ENCODE measurements at regions not wholly inside any gene's neighbourhood (a gene's known extent, or its start where the extent isn't known, plus 50 kb on each side); places are given as distances from the start of the nearest gene placed in this dataset.
A peak's percentile ranks its signal among the peaks of the same experiment; 100 is the strongest.
"Not testable (repeated sequence)": the region's sequence is repeated elsewhere in the genome, so short reads cannot be mapped to it uniquely, and the experiment has no call there.

DNA sequence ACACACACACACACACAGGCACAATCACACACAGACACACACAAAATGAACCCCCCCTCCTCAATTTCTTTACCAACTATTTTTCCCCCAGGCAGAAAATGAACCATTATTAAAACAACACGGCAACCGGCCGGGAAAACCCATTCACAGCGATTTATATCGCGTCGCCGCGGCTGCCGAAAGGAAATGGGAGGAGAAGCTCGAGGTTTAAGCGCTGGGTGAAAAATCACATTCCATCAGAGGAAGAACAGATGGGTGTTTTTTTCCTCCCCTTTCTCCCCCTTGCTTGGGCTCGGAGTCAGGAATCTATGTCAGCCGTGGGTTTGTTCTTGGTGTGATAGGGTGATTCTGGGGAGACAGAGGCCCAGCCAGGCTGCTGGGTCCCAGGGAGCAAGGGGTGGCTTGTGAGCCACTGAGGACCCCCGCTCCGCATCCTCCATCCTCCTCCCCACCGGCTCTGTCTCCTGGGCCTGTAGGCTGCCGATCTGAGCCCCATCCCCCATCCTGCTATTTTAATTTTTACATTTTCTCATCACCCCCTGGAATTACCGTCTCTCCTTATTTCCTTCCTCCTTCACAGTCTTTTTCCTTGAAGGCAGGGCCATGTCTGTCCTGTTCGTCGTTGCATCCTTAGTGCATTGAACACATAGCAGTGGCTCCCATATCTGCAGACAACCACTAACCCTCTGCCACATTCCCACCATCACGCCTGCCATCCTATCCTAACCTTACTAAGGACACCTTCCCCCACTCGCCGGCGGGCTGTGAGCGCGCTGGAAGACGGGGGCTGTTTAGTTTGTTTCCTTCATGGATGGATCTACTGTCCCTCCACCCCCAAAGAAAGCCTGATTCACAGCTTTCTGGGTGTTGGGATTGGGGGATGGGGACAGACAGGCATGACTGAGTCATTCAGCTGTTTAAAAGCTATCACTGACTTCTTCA, 137.7 kb downstream of the CRLF3 start:
- not testable (repeated sequence) for H3K27ac ChIP-seq (ENCODE audit: low read depth, low read length); H3K27me3 ChIP-seq (ENCODE audit: control insufficient read depth, insufficient read depth, low read length); H3K4me1 ChIP-seq (ENCODE audit: control insufficient read depth, insufficient read depth, low read length); H3K9me3 ChIP-seq (ENCODE audit: control insufficient read depth, insufficient read depth, low read length); H3K4me3 ChIP-seq (ENCODE audit: low read depth, low read length); H3K36me3 ChIP-seq (ENCODE audit: control insufficient read depth, insufficient read depth, low read length)
- no CpG with 5 or more reads among the region's 28 CpGs for WGBS (ENCODE audit: insufficient coverage)
- DNase-seq (ENCODE audit: low read depth in 4 of 6, low spot score in 6 of 6), result peak in 2 of 6 donors; percentile 57 to 77

GRCh38 chr17:30682280-30682679, 142.2 kb downstream of the CRLF3 start:
- 100% methylated on average over 1 of the region's 4 CpGs for WGBS (ENCODE audit: insufficient coverage)
- not testable (repeated sequence) for H3K27ac ChIP-seq (ENCODE audit: low read depth, low read length); H3K36me3 ChIP-seq (ENCODE audit: control insufficient read depth, insufficient read depth, low read length); H3K27me3 ChIP-seq (ENCODE audit: control insufficient read depth, insufficient read depth, low read length); DNase-seq (ENCODE audit: low read depth in 4 of 6, low spot score in 6 of 6); H3K4me1 ChIP-seq (ENCODE audit: control insufficient read depth, insufficient read depth, low read length); H3K4me3 ChIP-seq (ENCODE audit: low read depth, low read length); H3K9me3 ChIP-seq (ENCODE audit: control insufficient read depth, insufficient read depth, low read length)

- not testable (repeated sequence) for H3K27ac ChIP-seq (ENCODE audit: low read depth, low read length); H3K36me3 ChIP-seq (ENCODE audit: control insufficient read depth, insufficient read depth, low read length); H3K27me3 ChIP-seq (ENCODE audit: control insufficient read depth, insufficient read depth, low read length); H3K4me3 ChIP-seq (ENCODE audit: low read depth, low read length); DNase-seq (ENCODE audit: low read depth in 4 of 6, low spot score in 6 of 6); H3K4me1 ChIP-seq (ENCODE audit: control insufficient read depth, insufficient read depth, low read length); H3K9me3 ChIP-seq (ENCODE audit: control insufficient read depth, insufficient read depth, low read length)
- WGBS (ENCODE audit: insufficient coverage), result no CpG with 5 or more reads among the region's 5 CpGs
These were observed 143.8 kb downstream of the CRLF3 start for GRCh38 chr17:30680681-30681080.

GRCh38 chr17:30677550-30678249, 146.8 kb downstream of the CRLF3 start:
- H3K36me3 ChIP-seq (ENCODE audit: control insufficient read depth, insufficient read depth, low read length), result no peaks in the 10 kb centered on the region
- H3K9me3 ChIP-seq (ENCODE audit: control insufficient read depth, insufficient read depth, low read length), result no peaks in the 10 kb centered on the region
- no peak for DNase-seq (ENCODE audit: low read depth in 4 of 6, low spot score in 6 of 6)
- no peaks in the 10 kb centered on the region for H3K4me1 ChIP-seq (ENCODE audit: control insufficient read depth, insufficient read depth, low read length)
- 94% methylated on average over 3 of the region's 4 CpGs for WGBS (ENCODE audit: insufficient coverage)
- H3K4me3 ChIP-seq (ENCODE audit: low read depth, low read length), result no peak overlapping the region
- no peaks in the 10 kb centered on the region for H3K27me3 ChIP-seq (ENCODE audit: control insufficient read depth, insufficient read depth, low read length)
- no peak overlapping the region for H3K27ac ChIP-seq (ENCODE audit: low read depth, low read length)

DNA sequence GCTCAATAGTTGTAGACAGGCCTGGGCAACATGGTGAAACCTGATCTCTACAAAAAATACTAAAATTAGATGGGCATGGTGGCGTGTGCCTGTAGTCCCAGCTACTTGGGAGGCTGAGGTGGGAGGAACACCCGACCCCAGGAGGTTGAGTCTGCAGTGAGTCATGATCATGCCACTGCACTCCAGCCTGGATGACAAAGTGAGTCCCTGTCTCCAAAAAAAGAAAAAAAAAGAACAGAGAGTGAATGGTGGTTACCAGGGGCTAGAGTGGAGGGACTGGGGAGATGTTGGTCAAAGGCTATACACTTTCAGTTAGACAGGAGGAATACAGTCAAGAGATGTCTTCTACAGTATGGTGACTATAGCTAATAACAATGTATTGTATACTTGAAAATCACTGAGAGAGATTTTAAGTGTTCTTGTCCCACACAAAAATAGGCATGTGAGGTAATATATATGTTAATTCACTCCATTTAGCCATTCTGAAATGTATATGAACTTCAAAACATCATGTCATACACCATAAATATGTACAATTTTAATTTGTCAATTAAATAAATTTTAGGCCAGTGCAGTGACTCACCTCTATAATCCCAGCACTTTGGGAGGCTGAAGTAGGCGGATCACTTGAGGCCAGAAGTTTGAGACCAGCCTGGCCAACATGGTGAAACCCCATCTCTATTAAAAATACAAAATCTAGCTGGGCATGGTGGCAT, 148.6 kb downstream of the CRLF3 start:
- not testable (repeated sequence) for DNase-seq (ENCODE audit: low read depth in 4 of 6, low spot score in 6 of 6); H3K4me3 ChIP-seq (ENCODE audit: low read depth, low read length); H3K27me3 ChIP-seq (ENCODE audit: control insufficient read depth, insufficient read depth, low read length); H3K4me1 ChIP-seq (ENCODE audit: control insufficient read depth, insufficient read depth, low read length); H3K36me3 ChIP-seq (ENCODE audit: control insufficient read depth, insufficient read depth, low read length); H3K9me3 ChIP-seq (ENCODE audit: control insufficient read depth, insufficient read depth, low read length); H3K27ac ChIP-seq (ENCODE audit: low read depth, low read length)
- 73% methylated on average over 2 of the region's 3 CpGs for WGBS (ENCODE audit: insufficient coverage)

- H3K36me3 ChIP-seq (ENCODE audit: control insufficient read depth, insufficient read depth, low read length); H3K9me3 ChIP-seq (ENCODE audit: control insufficient read depth, insufficient read depth, low read length); H3K4me3 ChIP-seq (ENCODE audit: low read depth, low read length); H3K27me3 ChIP-seq (ENCODE audit: control insufficient read depth, insufficient read depth, low read length); H3K27ac ChIP-seq (ENCODE audit: low read depth, low read length): not testable (repeated sequence)
- no CpG with 5 or more reads among the region's 9 CpGs for whole genome bisulfite sequencing (ENCODE audit: insufficient coverage)
- peak in 1 of 6 donors; percentile 37 for DNase-seq (ENCODE audit: low read depth in 4 of 6, low spot score in 6 of 6)
- H3K4me1 ChIP-seq (ENCODE audit: control insufficient read depth, insufficient read depth, low read length), result peaks cover 14% of the 10 kb centered on the region
These were observed 155.3 kb downstream of the CRLF3 start for GRCh38 chr17:30669217-30669649.

DNA sequence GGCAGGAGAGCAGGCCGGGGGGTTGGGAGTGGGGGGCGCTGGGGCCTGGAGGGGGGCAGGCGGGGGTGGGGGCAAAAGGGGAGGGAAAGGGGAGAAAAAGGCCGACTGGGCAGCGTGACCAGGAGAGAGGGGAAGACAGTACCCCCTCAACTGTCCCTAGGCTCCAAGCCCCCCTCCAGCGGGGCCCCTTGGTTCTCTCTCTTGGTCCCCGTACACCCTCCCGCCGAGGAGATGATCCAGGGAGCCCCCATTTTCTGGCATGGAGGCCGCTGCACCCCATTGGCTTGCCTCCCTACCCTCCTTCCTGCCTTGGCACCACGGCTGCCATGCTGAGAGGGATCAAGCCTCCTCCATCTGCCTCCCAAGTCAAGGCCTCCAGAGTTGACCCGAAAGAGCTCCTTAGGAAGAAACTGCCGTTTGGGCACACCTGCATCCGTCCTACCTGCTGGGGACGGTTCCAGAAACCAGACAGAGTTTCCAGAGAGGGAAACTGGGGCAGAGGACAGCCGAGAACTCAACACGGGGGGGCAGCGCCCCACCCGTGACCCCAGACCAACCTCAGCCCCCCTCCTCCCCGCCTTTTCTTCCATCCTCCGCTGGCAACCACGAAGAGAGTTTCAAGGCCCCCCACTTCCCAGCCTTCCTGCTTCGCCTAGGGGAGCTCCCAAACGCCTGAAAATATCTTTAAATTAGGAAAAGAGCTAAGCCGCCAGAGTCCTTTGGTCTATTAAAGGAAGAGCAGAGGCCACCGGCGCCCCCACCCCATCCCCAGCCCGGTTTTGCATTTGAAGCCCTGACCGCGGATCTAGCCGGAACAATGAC, 155.9 kb downstream of the CRLF3 start:
- not testable (repeated sequence) for H3K4me3 ChIP-seq (ENCODE audit: low read depth, low read length)
- no CpG with 5 or more reads among the region's 31 CpGs for WGBS (ENCODE audit: insufficient coverage)

DNA sequence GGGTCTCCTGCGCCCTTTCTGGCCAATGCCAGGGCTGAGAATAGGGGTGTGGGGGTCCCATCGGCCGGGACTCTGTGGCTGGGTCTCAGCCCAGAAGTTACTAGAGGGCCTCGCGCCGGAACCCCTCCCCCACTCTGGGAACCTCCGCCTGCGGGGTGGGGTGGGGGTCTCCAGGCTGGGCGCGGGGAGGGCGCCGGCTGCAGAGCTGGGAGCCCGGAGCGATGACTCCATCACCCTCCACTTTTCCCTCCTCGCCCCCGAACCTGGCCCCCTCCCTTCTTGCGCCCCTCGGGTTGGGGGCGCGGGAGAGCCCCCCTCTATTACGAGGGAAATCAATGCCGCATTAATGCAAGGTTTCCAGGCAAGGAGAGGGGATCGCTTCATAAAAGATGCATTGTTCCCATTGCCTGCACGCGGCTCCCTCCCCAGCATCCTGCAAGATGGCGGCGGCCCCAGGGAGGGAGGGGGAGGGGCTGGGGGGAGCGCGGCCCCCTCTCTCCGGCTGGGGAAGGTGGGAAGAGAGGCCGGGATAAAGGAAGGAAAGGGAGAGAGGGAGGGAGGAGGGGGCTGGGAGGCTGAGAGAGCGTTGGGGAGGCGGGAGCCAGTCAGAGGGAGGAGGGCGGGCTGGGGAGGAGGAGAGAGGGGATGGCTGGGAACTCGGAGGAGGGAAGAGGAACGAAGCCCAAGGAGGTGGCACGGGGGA, 156.7 kb downstream of the CRLF3 start:
- peak overlapping the region; percentile 43 for H3K4me3 ChIP-seq (ENCODE audit: low read depth, low read length)
- H3K27ac ChIP-seq (ENCODE audit: low read depth, low read length), result peak overlapping the region; percentile 67
- peak in 5 of 6 donors; percentile 56 to 94 (median 78) for DNase-seq (ENCODE audit: low read depth in 4 of 6, low spot score in 6 of 6)
- H3K36me3 ChIP-seq (ENCODE audit: control insufficient read depth, insufficient read depth, low read length); H3K9me3 ChIP-seq (ENCODE audit: control insufficient read depth, insufficient read depth, low read length); H3K27me3 ChIP-seq (ENCODE audit: control insufficient read depth, insufficient read depth, low read length): not testable (repeated sequence)
- H3K4me1 ChIP-seq (ENCODE audit: control insufficient read depth, insufficient read depth, low read length), result peaks cover 14% of the 10 kb centered on the region
- WGBS (ENCODE audit: insufficient coverage), result no CpG with 5 or more reads among the region's 37 CpGs

More for the DNA sequence above, 155.9 kb downstream of the CRLF3 start:
- H3K4me1 ChIP-seq (ENCODE audit: control insufficient read depth, insufficient read depth, low read length), result peaks cover 14% of the 10 kb centered on the region
- H3K36me3 ChIP-seq (ENCODE audit: control insufficient read depth, insufficient read depth, low read length); H3K27ac ChIP-seq (ENCODE audit: low read depth, low read length); H3K27me3 ChIP-seq (ENCODE audit: control insufficient read depth, insufficient read depth, low read length); H3K9me3 ChIP-seq (ENCODE audit: control insufficient read depth, insufficient read depth, low read length): not testable (repeated sequence)
- peak in 1 of 6 donors; percentile 24 for DNase-seq (ENCODE audit: low read depth in 4 of 6, low spot score in 6 of 6)

Data from spinal cord (tissue), 9 donors.